Endothelial cell of umbilical vein (primary cell): ENCODE measurements at regions not wholly inside any gene's neighbourhood (a gene's known extent, or its start where the extent isn't known, plus 50 kb on each side); places are given as distances from the start of the nearest gene placed in this dataset.

ENCODE experiments used
- BruUV-seq: library from RNA; stranded (reverse); fragments of 400-500 nt; replicated peaks from 2 replicates; lab custom pipeline; 2021; lab: Mats Ljungman, UMichigan
- CTCF ChIA-PET: fragments of 300-600, 350-600 bp; sonication (Branson Sonifier 250); formaldehyde crosslinking; loops from one replicate; lab custom pipeline; 2021; ENCODE audit warnings: antibody characterized with exemption, inconsistent platforms; lab: Charles Lee
- POLR2A ChIA-PET: fragments of 300-600, 350-600 bp; sonication (Branson Sonifier 250); formaldehyde crosslinking; loops from one replicate; lab custom pipeline; 2021; ENCODE audit warnings: antibody characterized with exemption, inconsistent platforms; lab: Charles Lee
- DNase-seq: peaks from one replicate; pipeline ENCODE4 v3.0.0-alpha.2; 2011; ENCODE audit warnings: low read depth, low spot score
- FAIRE-seq: peaks from 2 replicates; lab custom pipeline; 2011; peaks lifted over from hg19 to GRCh38; lab: Jason Lieb, UNC
- H2AFZ ChIP-seq: 2 replicates; pipeline ENCODE4 v1.6.0; 2012; ENCODE audit warnings: low read depth, low read length, control low read depth, inconsistent platforms
- H3K27ac ChIP-seq: 2 replicates; pipeline ENCODE4 v1.5.1; 2011; ENCODE audit warnings: low read depth, mild to moderate bottlenecking, control low read depth, low read length, moderate library complexity; ENCODE audit not compliant: insufficient read depth
- H3K27me3 ChIP-seq, 2 experiments: 2 replicates each; pipeline versions ENCODE4 v1.6.0 to v1.6.1; 2011; ENCODE audit warnings: low read length in 2 of 2, mixed read lengths in 1 of 2; ENCODE audit not compliant: control insufficient read depth in 2 of 2, insufficient read depth in 2 of 2
- H3K36me3 ChIP-seq, 2 experiments: 2 replicates in 1 of 2; 3 replicates in 1 of 2; pipeline ENCODE4 v1.5.1; 2011; ENCODE audit warnings: low read length in 2 of 2, mild to moderate bottlenecking in 1 of 2, moderate library complexity in 1 of 2; ENCODE audit not compliant: control insufficient read depth in 2 of 2, insufficient read depth in 2 of 2; ENCODE audit errors: extremely low read depth in 1 of 2
- H3K4me1 ChIP-seq: 3 replicates; pipeline ENCODE4 v1.5.1; 2011; ENCODE audit warnings: mild to moderate bottlenecking, low read length; ENCODE audit not compliant: control insufficient read depth, insufficient read depth; ENCODE audit errors: extremely low read depth
- H3K4me2 ChIP-seq: 2 replicates; pipeline ENCODE4 v1.6.1; 2011; ENCODE audit warnings: low read length, control low read depth, mixed read lengths; ENCODE audit not compliant: insufficient read depth
- H3K4me3 ChIP-seq, 3 experiments: fragments of 200-600 bp in 1 of 3; sonication (generic), shearing (Covaris generic) in 1 of 3; replicated peaks in 1 of 3; 2 replicates each; pipeline ENCODE4 v1.5.1; 2011 to 2016; ENCODE audit warnings: control low read depth in 3 of 3, low read length in 3 of 3, mild to moderate bottlenecking in 2 of 3, inconsistent platforms in 1 of 3, low read depth in 1 of 3, moderate library complexity in 1 of 3; ENCODE audit not compliant: insufficient read depth in 1 of 3
- H3K79me2 ChIP-seq: 2 replicates; pipeline ENCODE4 v1.6.0; 2012; ENCODE audit warnings: low read length, inconsistent platforms; ENCODE audit not compliant: control insufficient read depth, insufficient read depth
- H3K9ac ChIP-seq: replicated peaks from 2 replicates; pipeline ENCODE3; 2011; ENCODE audit warnings: low read length, control low read depth; ENCODE audit not compliant: insufficient read depth; ENCODE audit errors: extremely low read depth
- H3K9me1 ChIP-seq: replicated peaks from 3 replicates; pipeline ENCODE4 v1.6.0; 2011; ENCODE audit warnings: mild to moderate bottlenecking, low read length; ENCODE audit not compliant: control insufficient read depth, insufficient read depth; ENCODE audit errors: extremely low read depth
- H3K9me3 ChIP-seq: replicated peaks from 2 replicates; pipeline ENCODE4 v1.5.1; 2012; ENCODE audit warnings: low read length, inconsistent platforms; ENCODE audit not compliant: control insufficient read depth, insufficient read depth
- H4K20me1 ChIP-seq: replicated peaks from 2 replicates; pipeline ENCODE3; 2011; ENCODE audit warnings: mild to moderate bottlenecking, low read length; ENCODE audit not compliant: control insufficient read depth, insufficient read depth; ENCODE audit errors: extremely low read depth
- EZH2 ChIP-seq: IDR thresholded peaks from 2 replicates; pipeline ENCODE4 v1.6.1; 2012; ENCODE audit warnings: borderline replicate concordance, low read depth, mild to moderate bottlenecking, moderate library complexity, low read length, inconsistent platforms; ENCODE audit not compliant: severe bottlenecking
- FOS ChIP-seq: IDR thresholded peaks from 2 replicates; pipeline ENCODE4 v1.6.1; 2011; ENCODE audit warnings: mild to moderate bottlenecking, low read length, moderate library complexity, borderline replicate concordance; ENCODE audit not compliant: insufficient read depth
- GATA2 ChIP-seq: IDR thresholded peaks from 2 replicates; pipeline ENCODE4 v1.7.0; 2011; ENCODE audit warnings: low read depth, mild to moderate bottlenecking, moderate library complexity, mixed read lengths, low read length; ENCODE audit not compliant: insufficient read length, insufficient read depth
- JUN ChIP-seq: IDR thresholded peaks from 2 replicates; pipeline ENCODE4 v1.6.1; 2011; ENCODE audit warnings: borderline replicate concordance, low read depth; ENCODE audit not compliant: insufficient read length, insufficient read depth
- MYC ChIP-seq: IDR thresholded peaks from one replicate; pipeline ENCODE4 v1.6.1; 2011; ENCODE audit warnings: mild to moderate bottlenecking, low read depth, low read length
- POLR2A ChIP-seq: IDR thresholded peaks from 2 replicates; pipeline ENCODE4 v1.6.1; 2012; ENCODE audit warnings: low read depth, mild to moderate bottlenecking, control low read depth, low read length
- POLR2AphosphoS5 ChIP-seq: IDR thresholded peaks from 2 replicates; pipeline ENCODE4 v1.6.1; 2012; ENCODE audit warnings: low read depth, mild to moderate bottlenecking, control low read depth, low read length, moderate library complexity; ENCODE audit not compliant: insufficient read depth
- dilution Hi-C: fragments of 300-500 bp; cut with MboI; formaldehyde crosslinking; loops from one replicate; pipeline ENCODE4 v1.15.0; 2019; ENCODE audit warnings: low sequenced_read_pairs; ENCODE audit not compliant: extremely low pct_ligation_motif_present
- intact Hi-C: fragments of 100-400 bp; cut with micrococcal nuclease; formaldehyde crosslinking; loops from one replicate; pipeline ENCODE4 v1.10.0; 2022
- TF ChIP-seq, protein P1 (sequence below): IDR thresholded peaks from 2 replicates; pipeline ENCODE4 v1.6.1; 2011; ENCODE audit not compliant: insufficient read depth, insufficient read length
- TF ChIP-seq, protein P2 (sequence below), 2 donors: IDR thresholded peaks; 1 replicate in 1 of 2; 2 replicates in 1 of 2; pipeline ENCODE4 v1.5.1; 2011; ENCODE audit warnings: low read length in 2 of 2, mild to moderate bottlenecking in 2 of 2, moderate library complexity in 2 of 2, control low read depth in 1 of 2, inconsistent platforms in 1 of 2, low read depth in 1 of 2; ENCODE audit not compliant: insufficient read depth in 1 of 2; ENCODE audit errors: extremely low read depth in 1 of 2

DNA sequence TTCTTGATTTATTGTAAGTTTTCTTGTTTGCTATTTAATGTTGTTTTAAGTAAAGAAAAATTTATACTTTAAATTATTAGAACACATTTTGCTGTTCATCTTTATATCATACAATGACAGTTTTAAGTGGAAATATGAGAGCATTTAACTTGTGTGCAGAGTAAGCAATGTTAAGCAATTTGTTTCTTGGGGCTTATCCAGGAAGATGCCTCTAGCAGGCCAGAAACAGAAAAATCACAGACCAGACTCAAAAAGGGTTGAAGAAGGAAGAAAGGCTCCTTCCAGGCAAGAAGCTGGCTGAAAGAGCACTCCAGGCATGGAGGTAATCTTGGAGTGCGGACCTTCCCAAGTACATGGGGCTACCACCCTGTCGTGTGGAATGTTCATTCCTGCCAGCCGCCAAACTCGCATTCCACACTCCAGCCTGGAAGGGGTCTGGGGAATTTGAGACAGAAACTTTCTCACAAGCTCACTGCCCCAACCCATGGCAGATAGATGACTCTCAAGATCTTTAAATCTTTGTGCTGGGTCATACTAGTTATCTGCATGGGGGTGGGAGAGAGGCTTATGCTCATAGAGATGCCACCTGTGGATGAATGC is 1521.3 kb upstream of the AGA start:
- DNase-seq (no peak), FAIRE-seq (no peak)
- BruUV-seq: no TSS peak
- Histone ChIP-seq H3K9me3 (peaks cover 6% of the 10 kb centered on the region), H2AFZ (no peak overlapping the region), H3K4me2 (no peak overlapping the region), H3K27ac (no peak overlapping the region), H3K9me1 (no peaks in the 10 kb centered on the region), H3K9ac (no peak overlapping the region), H3K79me2 (no peaks in the 10 kb centered on the region), H3K4me3 (no peak overlapping the region), H3K27me3 (no peaks in the 10 kb centered on the region), H4K20me1 (no peaks in the 10 kb centered on the region), H3K4me1 (no peaks in the 10 kb centered on the region), H3K36me3 (no peaks in the 10 kb centered on the region)
- dilution Hi-C loops (no loop called here), intact Hi-C loops (no loop called here)
- TF ChIP-seq POLR2A (no peak), MYC (no peak), JUN (no peak), FOS (no peak), GATA2 (no peak), POLR2AphosphoS5 (no peak), EZH2 (no peak)
- TF ChIP-seq, protein P1, sequence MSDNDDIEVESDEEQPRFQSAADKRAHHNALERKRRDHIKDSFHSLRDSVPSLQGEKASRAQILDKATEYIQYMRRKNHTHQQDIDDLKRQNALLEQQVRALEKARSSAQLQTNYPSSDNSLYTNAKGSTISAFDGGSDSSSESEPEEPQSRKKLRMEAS: no peak
- TF ChIP-seq, protein P2, sequence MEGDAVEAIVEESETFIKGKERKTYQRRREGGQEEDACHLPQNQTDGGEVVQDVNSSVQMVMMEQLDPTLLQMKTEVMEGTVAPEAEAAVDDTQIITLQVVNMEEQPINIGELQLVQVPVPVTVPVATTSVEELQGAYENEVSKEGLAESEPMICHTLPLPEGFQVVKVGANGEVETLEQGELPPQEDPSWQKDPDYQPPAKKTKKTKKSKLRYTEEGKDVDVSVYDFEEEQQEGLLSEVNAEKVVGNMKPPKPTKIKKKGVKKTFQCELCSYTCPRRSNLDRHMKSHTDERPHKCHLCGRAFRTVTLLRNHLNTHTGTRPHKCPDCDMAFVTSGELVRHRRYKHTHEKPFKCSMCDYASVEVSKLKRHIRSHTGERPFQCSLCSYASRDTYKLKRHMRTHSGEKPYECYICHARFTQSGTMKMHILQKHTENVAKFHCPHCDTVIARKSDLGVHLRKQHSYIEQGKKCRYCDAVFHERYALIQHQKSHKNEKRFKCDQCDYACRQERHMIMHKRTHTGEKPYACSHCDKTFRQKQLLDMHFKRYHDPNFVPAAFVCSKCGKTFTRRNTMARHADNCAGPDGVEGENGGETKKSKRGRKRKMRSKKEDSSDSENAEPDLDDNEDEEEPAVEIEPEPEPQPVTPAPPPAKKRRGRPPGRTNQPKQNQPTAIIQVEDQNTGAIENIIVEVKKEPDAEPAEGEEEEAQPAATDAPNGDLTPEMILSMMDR (IDR thresholded peaks at IDR 0.05; ENCODE audit: extremely low read depth in 1 of 2, insufficient read depth in 1 of 2, low read depth in 1 of 2, low read length in 2 of 2): no peak
- ChIA-PET POLR2A (no interaction called here), CTCF (no interaction called here)
